ENCODE measurements at regions not wholly inside any gene's neighbourhood (a gene's known extent, or its start where the extent isn't known, plus 50 kb on each side); places are given as distances from the start of the nearest gene placed in this dataset.

- Histone ChIP-seq H2AFZ (ENCODE audit: low read depth, low read length) (no peak overlapping the region), H3K4me2 (ENCODE audit: insufficient read depth, low read length) (no peak overlapping the region), H3K27ac (ENCODE audit: low read length) (no peak overlapping the region), H3K4me3 (ENCODE audit: low read depth in 1 of 2, low read length in 2 of 2) (no peak overlapping the region), H3K36me3 (ENCODE audit: insufficient read depth, low read length) (no peaks in the 10 kb centered on the region), H4K20me1 (ENCODE audit: insufficient read depth, low read length) (no peaks in the 10 kb centered on the region), H3K9ac (ENCODE audit: low read depth, low read length) (no peak overlapping the region), H3K9me3 (ENCODE audit: insufficient read depth, low read length, severe bottlenecking) (no peaks in the 10 kb centered on the region), H3K27me3 (ENCODE audit: insufficient read depth, low read length, poor library complexity) (peaks cover 8% of the 10 kb centered on the region), H3K79me2 (ENCODE audit: insufficient read depth, low read length) (no peaks in the 10 kb centered on the region), H3K4me1 (ENCODE audit: insufficient read depth, low read length) (no peaks in the 10 kb centered on the region)
- DNase-seq (no peak), ATAC-seq (ENCODE audit: insufficient read depth, low read depth) (no peak)
- TF ChIP-seq EZH2 (IDR thresholded peaks at IDR 0.05; ENCODE audit: borderline replicate concordance, low read depth, low read length, severe bottlenecking), result no peak
- TF ChIP-seq, protein P1, sequence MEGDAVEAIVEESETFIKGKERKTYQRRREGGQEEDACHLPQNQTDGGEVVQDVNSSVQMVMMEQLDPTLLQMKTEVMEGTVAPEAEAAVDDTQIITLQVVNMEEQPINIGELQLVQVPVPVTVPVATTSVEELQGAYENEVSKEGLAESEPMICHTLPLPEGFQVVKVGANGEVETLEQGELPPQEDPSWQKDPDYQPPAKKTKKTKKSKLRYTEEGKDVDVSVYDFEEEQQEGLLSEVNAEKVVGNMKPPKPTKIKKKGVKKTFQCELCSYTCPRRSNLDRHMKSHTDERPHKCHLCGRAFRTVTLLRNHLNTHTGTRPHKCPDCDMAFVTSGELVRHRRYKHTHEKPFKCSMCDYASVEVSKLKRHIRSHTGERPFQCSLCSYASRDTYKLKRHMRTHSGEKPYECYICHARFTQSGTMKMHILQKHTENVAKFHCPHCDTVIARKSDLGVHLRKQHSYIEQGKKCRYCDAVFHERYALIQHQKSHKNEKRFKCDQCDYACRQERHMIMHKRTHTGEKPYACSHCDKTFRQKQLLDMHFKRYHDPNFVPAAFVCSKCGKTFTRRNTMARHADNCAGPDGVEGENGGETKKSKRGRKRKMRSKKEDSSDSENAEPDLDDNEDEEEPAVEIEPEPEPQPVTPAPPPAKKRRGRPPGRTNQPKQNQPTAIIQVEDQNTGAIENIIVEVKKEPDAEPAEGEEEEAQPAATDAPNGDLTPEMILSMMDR (IDR thresholded peaks at IDR 0.05; ENCODE audit: borderline replicate concordance, extremely low read depth, low read length, poor library complexity, severe bottlenecking), result no peak
Measured at GRCh38 chr12:25828188-25828587, 130.3 kb upstream of the RASSF8 start.

DNA sequence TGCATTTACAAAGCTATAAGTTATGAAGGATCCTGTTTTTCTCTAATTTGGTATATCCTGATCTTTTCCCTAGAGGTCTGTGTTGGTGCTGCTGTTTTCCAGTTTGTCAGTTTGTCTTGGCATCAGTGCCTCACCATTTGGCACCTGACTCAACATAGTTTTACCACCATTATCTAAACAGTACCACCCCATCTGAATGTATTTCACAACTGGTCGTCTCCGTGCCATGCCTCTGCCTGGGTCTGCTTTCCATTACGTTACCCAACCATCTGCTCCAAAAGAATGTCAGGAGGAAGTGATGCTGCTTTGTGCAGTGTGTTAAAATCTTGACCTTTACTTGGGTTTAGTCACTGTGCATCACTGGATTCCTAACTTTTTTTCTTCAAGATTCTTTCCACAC is 129.3 kb upstream of the RASSF8 start:
- no peaks in the 10 kb centered on the region for H3K36me3 ChIP-seq (ENCODE audit: insufficient read depth, low read length)
- no peak overlapping the region for H3K4me3 ChIP-seq (ENCODE audit: low read depth in 1 of 2, low read length in 2 of 2)
- no peak overlapping the region for H3K4me2 ChIP-seq (ENCODE audit: insufficient read depth, low read length)
- H3K9ac ChIP-seq (ENCODE audit: low read depth, low read length), result no peak overlapping the region
- H2AFZ ChIP-seq (ENCODE audit: low read depth, low read length), result no peak overlapping the region
- H4K20me1 ChIP-seq (ENCODE audit: insufficient read depth, low read length), result no peaks in the 10 kb centered on the region
- no peaks in the 10 kb centered on the region for H3K79me2 ChIP-seq (ENCODE audit: insufficient read depth, low read length)
- peaks cover 8% of the 10 kb centered on the region for H3K27me3 ChIP-seq (ENCODE audit: insufficient read depth, low read length, poor library complexity)
- H3K4me1 ChIP-seq (ENCODE audit: insufficient read depth, low read length), result no peaks in the 10 kb centered on the region
- H3K27ac ChIP-seq (ENCODE audit: low read length), result no peak overlapping the region
- no peak for TF ChIP-seq EZH2 (IDR thresholded peaks at IDR 0.05; ENCODE audit: borderline replicate concordance, low read depth, low read length, severe bottlenecking)
- TF ChIP-seq, protein P1 (IDR thresholded peaks at IDR 0.05; ENCODE audit: borderline replicate concordance, extremely low read depth, low read length, poor library complexity, severe bottlenecking), result no peak
- ATAC-seq (ENCODE audit: insufficient read depth, low read depth) (no peak), DNase-seq (no peak)
- H3K9me3 ChIP-seq (ENCODE audit: insufficient read depth, low read length, severe bottlenecking), result no peaks in the 10 kb centered on the region

- no peaks in the 10 kb centered on the region for H3K9me3 ChIP-seq (ENCODE audit: insufficient read depth, low read length, severe bottlenecking)
- TF ChIP-seq, protein P1 (IDR thresholded peaks at IDR 0.05; ENCODE audit: borderline replicate concordance, extremely low read depth, low read length, poor library complexity, severe bottlenecking), result no peak
- TF ChIP-seq EZH2 (IDR thresholded peaks at IDR 0.05; ENCODE audit: borderline replicate concordance, low read depth, low read length, severe bottlenecking), result no peak
- no peaks in the 10 kb centered on the region for H3K79me2 ChIP-seq (ENCODE audit: insufficient read depth, low read length)
- no peak for ATAC-seq (ENCODE audit: insufficient read depth, low read depth)
- H2AFZ ChIP-seq (ENCODE audit: low read depth, low read length), result no peak overlapping the region
- H3K9ac ChIP-seq (ENCODE audit: low read depth, low read length), result no peak overlapping the region
- H3K4me3 ChIP-seq (ENCODE audit: low read depth in 1 of 2, low read length in 2 of 2), result no peak overlapping the region
- H3K4me1 ChIP-seq (ENCODE audit: insufficient read depth, low read length), result no peaks in the 10 kb centered on the region
- no peak for DNase-seq
- no peaks in the 10 kb centered on the region for H3K36me3 ChIP-seq (ENCODE audit: insufficient read depth, low read length)
- no peak overlapping the region for H3K4me2 ChIP-seq (ENCODE audit: insufficient read depth, low read length)
- H3K27ac ChIP-seq (ENCODE audit: low read length), result no peak overlapping the region
- no peaks in the 10 kb centered on the region for H4K20me1 ChIP-seq (ENCODE audit: insufficient read depth, low read length)
- peaks cover 6% of the 10 kb centered on the region for H3K27me3 ChIP-seq (ENCODE audit: insufficient read depth, low read length, poor library complexity)
Measured at GRCh38 chr12:25830456-25830855, 128.0 kb upstream of the RASSF8 start.

DNA sequence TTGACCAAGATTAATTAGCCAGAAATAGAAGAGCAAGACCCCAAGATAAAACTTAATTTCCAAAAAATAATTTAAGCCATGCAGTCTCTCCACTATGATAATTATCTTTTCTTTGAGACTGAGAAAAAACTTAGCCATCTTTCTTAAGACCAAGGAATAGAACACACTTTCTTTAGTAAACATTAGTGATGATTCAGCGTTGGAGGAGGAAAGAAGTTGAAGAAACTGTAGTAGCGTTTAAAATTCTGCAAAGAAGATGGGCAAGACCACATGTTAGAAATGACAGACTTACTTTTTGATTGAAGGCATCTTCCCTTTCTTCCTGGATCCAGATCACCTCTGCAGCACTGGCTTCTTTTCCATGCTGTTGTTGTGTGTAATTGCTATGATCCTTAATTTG is 124.8 kb upstream of the RASSF8 start:
- Histone ChIP-seq H3K79me2 (ENCODE audit: insufficient read depth, low read length) (no peaks in the 10 kb centered on the region), H3K4me2 (ENCODE audit: insufficient read depth, low read length) (no peak overlapping the region), H4K20me1 (ENCODE audit: insufficient read depth, low read length) (no peaks in the 10 kb centered on the region), H3K4me1 (ENCODE audit: insufficient read depth, low read length) (no peaks in the 10 kb centered on the region), H3K27me3 (ENCODE audit: insufficient read depth, low read length, poor library complexity) (peaks cover under 1% of the 10 kb centered on the region), H3K9ac (ENCODE audit: low read depth, low read length) (no peak overlapping the region), H2AFZ (ENCODE audit: low read depth, low read length) (no peak overlapping the region), H3K4me3 (ENCODE audit: low read depth in 1 of 2, low read length in 2 of 2) (no peak overlapping the region), H3K27ac (ENCODE audit: low read length) (no peak overlapping the region), H3K9me3 (ENCODE audit: insufficient read depth, low read length, severe bottlenecking) (no peaks in the 10 kb centered on the region), H3K36me3 (ENCODE audit: insufficient read depth, low read length) (no peaks in the 10 kb centered on the region)
- DNase-seq (no peak), ATAC-seq (ENCODE audit: insufficient read depth, low read depth) (no peak)
- TF ChIP-seq, protein P1 (IDR thresholded peaks at IDR 0.05; ENCODE audit: borderline replicate concordance, extremely low read depth, low read length, poor library complexity, severe bottlenecking), result no peak
- TF ChIP-seq EZH2 (IDR thresholded peaks at IDR 0.05; ENCODE audit: borderline replicate concordance, low read depth, low read length, severe bottlenecking), result no peak

Data from DND-41 (cell line).